ENCODE measurements at regions not wholly inside any gene's neighbourhood (a gene's known extent, or its start where the extent isn't known, plus 50 kb on each side); places are given as distances from the start of the nearest gene placed in this dataset.
A peak's percentile ranks its signal among the peaks of the same experiment; 100 is the strongest.

GRCh38 chr10:58943960-58944359, 232.5 kb upstream of the PHYHIPL start:
- no peak for DNase-seq (ENCODE audit: low read depth in 6 of 9, low spot score in 9 of 9)
- H3K9me3 ChIP-seq (ENCODE audit: control insufficient read depth in 2 of 2, insufficient read depth in 1 of 2, low read length in 1 of 2): no peaks in the 10 kb centered on the region
- H3K27me3 ChIP-seq (ENCODE audit: control insufficient read depth in 2 of 2, insufficient read depth in 1 of 2, low read length in 1 of 2): no peaks in the 10 kb centered on the region
- H3K4me3 ChIP-seq (ENCODE audit: low read length in 2 of 2): no peak overlapping the region
- H3K4me1 ChIP-seq (ENCODE audit: control insufficient read depth in 2 of 2, insufficient read depth in 2 of 2, low read length in 2 of 2): no peaks in the 10 kb centered on the region
- H3K27ac ChIP-seq (ENCODE audit: low read depth in 1 of 2, low read length in 1 of 2): no peak overlapping the region
- H3K36me3 ChIP-seq (ENCODE audit: control insufficient read depth in 2 of 2, insufficient read depth in 2 of 2, low read length in 1 of 2): no peaks in the 10 kb centered on the region

- Histone ChIP-seq H3K27me3 (ENCODE audit: control insufficient read depth in 2 of 2, insufficient read depth in 1 of 2, low read length in 1 of 2) (no peaks in the 10 kb centered on the region), H3K4me1 (ENCODE audit: control insufficient read depth in 2 of 2, insufficient read depth in 2 of 2, low read length in 2 of 2) (no peaks in the 10 kb centered on the region), H3K27ac (ENCODE audit: low read depth in 1 of 2, low read length in 1 of 2) (no peak overlapping the region), H3K4me3 (ENCODE audit: low read length in 2 of 2) (no peak overlapping the region), H3K36me3 (ENCODE audit: control insufficient read depth in 2 of 2, insufficient read depth in 2 of 2, low read length in 1 of 2) (no peaks in the 10 kb centered on the region), H3K9me3 (ENCODE audit: control insufficient read depth in 2 of 2, insufficient read depth in 1 of 2, low read length in 1 of 2) (no peaks in the 10 kb centered on the region)
- DNase-seq (ENCODE audit: low read depth in 6 of 9, low spot score in 9 of 9): no peak
- 86% methylated on average over 4 of the region's 4 CpGs for WGBS
These were observed 228.1 kb upstream of the PHYHIPL start for GRCh38 chr10:58948303-58948702.

GRCh38 chr10:58950618-58951017, 225.8 kb upstream of the PHYHIPL start:
- no peak overlapping the region for H3K27ac ChIP-seq (ENCODE audit: low read depth in 1 of 2, low read length in 1 of 2)
- no peak overlapping the region for H3K4me3 ChIP-seq (ENCODE audit: low read length in 2 of 2)
- DNase-seq (ENCODE audit: low read depth in 6 of 9, low spot score in 9 of 9): no peak
- H3K9me3 ChIP-seq (ENCODE audit: control insufficient read depth in 2 of 2, insufficient read depth in 1 of 2, low read length in 1 of 2): no peaks in the 10 kb centered on the region
- H3K4me1 ChIP-seq (ENCODE audit: control insufficient read depth in 2 of 2, insufficient read depth in 2 of 2, low read length in 2 of 2): no peaks in the 10 kb centered on the region
- H3K27me3 ChIP-seq (ENCODE audit: control insufficient read depth in 2 of 2, insufficient read depth in 1 of 2, low read length in 1 of 2): no peaks in the 10 kb centered on the region
- WGBS: 73% methylated on average over 1 of the region's 1 CpG
- no peaks in the 10 kb centered on the region for H3K36me3 ChIP-seq (ENCODE audit: control insufficient read depth in 2 of 2, insufficient read depth in 2 of 2, low read length in 1 of 2)

- no peak for DNase-seq (ENCODE audit: low read depth in 6 of 9, low spot score in 9 of 9)
- H3K27ac ChIP-seq (ENCODE audit: low read depth in 1 of 2, low read length in 1 of 2): no peak overlapping the region
- H3K4me3 ChIP-seq (ENCODE audit: low read length in 2 of 2): no peak overlapping the region
- H3K4me1 ChIP-seq (ENCODE audit: control insufficient read depth in 2 of 2, insufficient read depth in 2 of 2, low read length in 2 of 2): no peaks in the 10 kb centered on the region
- WGBS: 87% methylated on average over 1 of the region's 1 CpG
- H3K9me3 ChIP-seq (ENCODE audit: control insufficient read depth in 2 of 2, insufficient read depth in 1 of 2, low read length in 1 of 2): no peaks in the 10 kb centered on the region
- H3K36me3 ChIP-seq (ENCODE audit: control insufficient read depth in 2 of 2, insufficient read depth in 2 of 2, low read length in 1 of 2): no peaks in the 10 kb centered on the region
- H3K27me3 ChIP-seq (ENCODE audit: control insufficient read depth in 2 of 2, insufficient read depth in 1 of 2, low read length in 1 of 2): no peaks in the 10 kb centered on the region
These were observed 225.4 kb upstream of the PHYHIPL start for GRCh38 chr10:58951087-58951486.

GRCh38 chr10:58951746-58952145, 224.7 kb upstream of the PHYHIPL start:
- Histone ChIP-seq H3K4me3 (ENCODE audit: low read length in 2 of 2) (no peak overlapping the region), H3K27me3 (ENCODE audit: control insufficient read depth in 2 of 2, insufficient read depth in 1 of 2, low read length in 1 of 2) (no peaks in the 10 kb centered on the region), H3K27ac (ENCODE audit: low read depth in 1 of 2, low read length in 1 of 2) (no peak overlapping the region), H3K36me3 (ENCODE audit: control insufficient read depth in 2 of 2, insufficient read depth in 2 of 2, low read length in 1 of 2) (no peaks in the 10 kb centered on the region), H3K9me3 (ENCODE audit: control insufficient read depth in 2 of 2, insufficient read depth in 1 of 2, low read length in 1 of 2) (no peaks in the 10 kb centered on the region), H3K4me1 (ENCODE audit: control insufficient read depth in 2 of 2, insufficient read depth in 2 of 2, low read length in 2 of 2) (no peaks in the 10 kb centered on the region)
- peak in 1 of 9 donors; percentile 12 for DNase-seq (ENCODE audit: low read depth in 6 of 9, low spot score in 9 of 9)
- WGBS: 90% methylated on average over 5 of the region's 5 CpGs

GRCh38 chr10:58952162-58952601, 224.3 kb upstream of the PHYHIPL start:
- H3K27ac ChIP-seq (ENCODE audit: low read depth in 1 of 2, low read length in 1 of 2): peak overlapping the region in 1 of 2 donors; percentile 43
- 73% methylated on average over 5 of the region's 5 CpGs for WGBS
- no peaks in the 10 kb centered on the region for H3K9me3 ChIP-seq (ENCODE audit: control insufficient read depth in 2 of 2, insufficient read depth in 1 of 2, low read length in 1 of 2)

GRCh38 chr10:58952747-58953466, 223.5 kb upstream of the PHYHIPL start:
- 4% methylated on average over 3 of the region's 3 CpGs for WGBS
- H3K4me3 ChIP-seq (ENCODE audit: low read length in 2 of 2): no peak overlapping the region
- no peaks in the 10 kb centered on the region for H3K27me3 ChIP-seq (ENCODE audit: control insufficient read depth in 2 of 2, insufficient read depth in 1 of 2, low read length in 1 of 2)
- DNase-seq (ENCODE audit: low read depth in 6 of 9, low spot score in 9 of 9): peak in 3 of 9 donors; percentile 1 to 21 (median 18)
- no peaks in the 10 kb centered on the region for H3K36me3 ChIP-seq (ENCODE audit: control insufficient read depth in 2 of 2, insufficient read depth in 2 of 2, low read length in 1 of 2)
- no peaks in the 10 kb centered on the region for H3K9me3 ChIP-seq (ENCODE audit: control insufficient read depth in 2 of 2, insufficient read depth in 1 of 2, low read length in 1 of 2)
- no peaks in the 10 kb centered on the region for H3K4me1 ChIP-seq (ENCODE audit: control insufficient read depth in 2 of 2, insufficient read depth in 2 of 2, low read length in 2 of 2)
- peak overlapping the region in 1 of 2 donors; percentile 43 for H3K27ac ChIP-seq (ENCODE audit: low read depth in 1 of 2, low read length in 1 of 2)

More at GRCh38 chr10:58952162-58952601, 224.3 kb upstream of the PHYHIPL start:
- Histone ChIP-seq H3K4me3 (ENCODE audit: low read length in 2 of 2) (no peak overlapping the region), H3K27me3 (ENCODE audit: control insufficient read depth in 2 of 2, insufficient read depth in 1 of 2, low read length in 1 of 2) (no peaks in the 10 kb centered on the region), H3K4me1 (ENCODE audit: control insufficient read depth in 2 of 2, insufficient read depth in 2 of 2, low read length in 2 of 2) (no peaks in the 10 kb centered on the region), H3K36me3 (ENCODE audit: control insufficient read depth in 2 of 2, insufficient read depth in 2 of 2, low read length in 1 of 2) (no peaks in the 10 kb centered on the region)
- DNase-seq (ENCODE audit: low read depth in 6 of 9, low spot score in 9 of 9): no peak

GRCh38 chr10:58954178-58954577, 222.3 kb upstream of the PHYHIPL start:
- no peaks in the 10 kb centered on the region for H3K36me3 ChIP-seq (ENCODE audit: control insufficient read depth in 2 of 2, insufficient read depth in 2 of 2, low read length in 1 of 2)
- H3K4me3 ChIP-seq (ENCODE audit: low read length in 2 of 2): no peak overlapping the region
- DNase-seq (ENCODE audit: low read depth in 6 of 9, low spot score in 9 of 9): no peak
- WGBS: 96% methylated on average over 2 of the region's 2 CpGs
- no peaks in the 10 kb centered on the region for H3K4me1 ChIP-seq (ENCODE audit: control insufficient read depth in 2 of 2, insufficient read depth in 2 of 2, low read length in 2 of 2)
- H3K9me3 ChIP-seq (ENCODE audit: control insufficient read depth in 2 of 2, insufficient read depth in 1 of 2, low read length in 1 of 2): no peaks in the 10 kb centered on the region
- no peaks in the 10 kb centered on the region for H3K27me3 ChIP-seq (ENCODE audit: control insufficient read depth in 2 of 2, insufficient read depth in 1 of 2, low read length in 1 of 2)
- H3K27ac ChIP-seq (ENCODE audit: low read depth in 1 of 2, low read length in 1 of 2): no peak overlapping the region

- DNase-seq (ENCODE audit: low read depth in 6 of 9, low spot score in 9 of 9): no peak
- H3K4me1 ChIP-seq (ENCODE audit: control insufficient read depth in 2 of 2, insufficient read depth in 2 of 2, low read length in 2 of 2): no peaks in the 10 kb centered on the region
- no peak overlapping the region for H3K4me3 ChIP-seq (ENCODE audit: low read length in 2 of 2)
- H3K9me3 ChIP-seq (ENCODE audit: control insufficient read depth in 2 of 2, insufficient read depth in 1 of 2, low read length in 1 of 2): no peaks in the 10 kb centered on the region
- H3K36me3 ChIP-seq (ENCODE audit: control insufficient read depth in 2 of 2, insufficient read depth in 2 of 2, low read length in 1 of 2): no peaks in the 10 kb centered on the region
- no peak overlapping the region for H3K27ac ChIP-seq (ENCODE audit: low read depth in 1 of 2, low read length in 1 of 2)
- H3K27me3 ChIP-seq (ENCODE audit: control insufficient read depth in 2 of 2, insufficient read depth in 1 of 2, low read length in 1 of 2): no peaks in the 10 kb centered on the region
- 84% methylated on average over 1 of the region's 1 CpG for WGBS
These were observed 220.8 kb upstream of the PHYHIPL start for GRCh38 chr10:58955615-58956014.
